Neuronal stem cell (in vitro differentiated cells): ENCODE measurements at regions not wholly inside any gene's neighbourhood (a gene's known extent, or its start where the extent isn't known, plus 50 kb on each side); places are given as distances from the start of the nearest gene placed in this dataset.

Experiments
- DNase-seq: peaks from one replicate; pipeline ENCODE4 v3.0.0-alpha.2; 2013; ENCODE audit warnings: low spot score
- H2AFZ ChIP-seq: one replicate; pipeline ENCODE4 v1.6.1; 2013; ENCODE audit warnings: mild to moderate bottlenecking, low read length, inconsistent platforms
- H2AK5ac ChIP-seq: 2 replicates; pipeline ENCODE4 v1.6.1; 2013; ENCODE audit warnings: low read depth, mild to moderate bottlenecking, inconsistent platforms, low read length, moderate library complexity, mixed read lengths
- H2BK120ac ChIP-seq: 2 replicates; pipeline ENCODE4 v1.6.1; 2013; ENCODE audit warnings: low read depth, mild to moderate bottlenecking, inconsistent platforms, low read length, moderate library complexity, mixed read lengths
- H2BK12ac ChIP-seq: one replicate; pipeline ENCODE4 v1.6.1; 2013; ENCODE audit warnings: low read length, inconsistent platforms
- H2BK15ac ChIP-seq: 2 replicates; pipeline ENCODE4 v1.6.1; 2013; ENCODE audit warnings: mild to moderate bottlenecking, low read length, inconsistent platforms, mixed read lengths
- H2BK5ac ChIP-seq: one replicate; pipeline ENCODE4 v1.6.1; 2013; ENCODE audit warnings: inconsistent platforms, mild to moderate bottlenecking, low read length, moderate library complexity
- H3K14ac ChIP-seq: one replicate; pipeline ENCODE4 v1.6.1; 2013; ENCODE audit warnings: low read length, inconsistent platforms
- H3K18ac ChIP-seq: 2 replicates; pipeline ENCODE4 v1.6.1; 2013; ENCODE audit warnings: low read length, inconsistent platforms
- H3K23ac ChIP-seq: 2 replicates; pipeline ENCODE4 v1.6.1; 2013; ENCODE audit warnings: low read depth, mild to moderate bottlenecking, mixed read lengths, low read length, inconsistent platforms; ENCODE audit not compliant: poor library complexity
- H3K27ac ChIP-seq: replicated peaks from 3 replicates; pipeline ENCODE4 v1.5.1; 2013; ENCODE audit warnings: low read length, inconsistent platforms
- H3K27me3 ChIP-seq, 3 experiments: 2 replicates each; pipeline ENCODE4 v1.6.1; 2013; ENCODE audit warnings: low read length in 3 of 3, mild to moderate bottlenecking in 2 of 3, inconsistent platforms in 1 of 3, low read depth in 1 of 3, mixed read lengths in 1 of 3, moderate library complexity in 1 of 3; ENCODE audit not compliant: control insufficient read depth in 3 of 3, insufficient read depth in 3 of 3
- H3K36me3 ChIP-seq, 2 donors: replicated peaks in 1 of 2; 2 replicates each; pipeline ENCODE4 v1.6.1; 2013; ENCODE audit warnings: low read length in 2 of 2; ENCODE audit not compliant: control insufficient read depth in 2 of 2, insufficient read depth in 2 of 2
- H3K4ac ChIP-seq: 2 replicates; pipeline ENCODE4 v1.6.1; 2013; ENCODE audit warnings: inconsistent platforms, mild to moderate bottlenecking, low read length, moderate library complexity
- H3K4me1 ChIP-seq, 2 donors: 1 replicate in 1 of 2; 2 replicates in 1 of 2; pipeline ENCODE4 v1.6.1; 2013; ENCODE audit warnings: low read length in 2 of 2, low read depth in 1 of 2; ENCODE audit not compliant: control insufficient read depth in 2 of 2, insufficient read depth in 1 of 2
- H3K4me2 ChIP-seq: one replicate; pipeline ENCODE4 v1.6.1; 2013; ENCODE audit warnings: mild to moderate bottlenecking, low read length, inconsistent platforms; ENCODE audit not compliant: insufficient read depth, poor library complexity, severe bottlenecking
- H3K4me3 ChIP-seq, 2 donors: 2 replicates each; pipeline ENCODE4 v1.5.1; 2013; ENCODE audit warnings: low read length in 2 of 2, mild to moderate bottlenecking in 2 of 2, inconsistent platforms in 1 of 2, moderate library complexity in 1 of 2
- H3K79me1 ChIP-seq: one replicate; pipeline ENCODE4 v1.6.1; 2013; ENCODE audit warnings: low read depth, mild to moderate bottlenecking, inconsistent platforms, low read length, moderate library complexity
- H3K9ac ChIP-seq: one replicate; pipeline ENCODE4 v1.6.1; 2013; ENCODE audit warnings: mild to moderate bottlenecking, low read depth, low read length, inconsistent platforms; ENCODE audit not compliant: poor library complexity
- H3K9me3 ChIP-seq, 2 donors: replicated peaks in 1 of 2; 2 replicates each; pipeline versions ENCODE3 to v1.6.1; 2013; ENCODE audit warnings: low read length in 2 of 2, mild to moderate bottlenecking in 2 of 2, inconsistent platforms in 1 of 2, low read depth in 1 of 2, mixed read lengths in 1 of 2, moderate library complexity in 1 of 2; ENCODE audit not compliant: control insufficient read depth in 2 of 2, insufficient read depth in 1 of 2
- H4K8ac ChIP-seq: one replicate; pipeline ENCODE4 v1.6.1; 2013; ENCODE audit warnings: low read depth, mild to moderate bottlenecking, inconsistent platforms, low read length, moderate library complexity
- H4K91ac ChIP-seq: one replicate; pipeline ENCODE4 v1.6.1; 2013; ENCODE audit warnings: low read length, low read depth, mild to moderate bottlenecking, inconsistent platforms; ENCODE audit not compliant: poor library complexity
- WGBS, 2 donors: extraction: QIAGEN DNeasy Blood & Tissue Kit; methylation state at CpG; one replicate each; pipeline ENCODE4 v1.1.7; 2013; ENCODE audit warnings: missing lambda C conversion rate in 2 of 2, mixed read lengths in 1 of 2; ENCODE audit not compliant: insufficient read length in 2 of 2, insufficient replicate concordance in 1 of 2; ENCODE audit errors: extremely low coverage in 2 of 2; 5-methylcytosine and 5-hydroxymethylcytosine counted together

GRCh38 chr4:19727141-19727540 lies 524.6 kb upstream of the SLIT2 start:
- Histone ChIP-seq H4K91ac (no peak overlapping the region), H2BK120ac (no peak overlapping the region), H3K14ac (no peak overlapping the region), H3K23ac (no peak overlapping the region), H2BK5ac (no peak overlapping the region), H2BK15ac (no peak overlapping the region), H3K27me3 (no peaks in the 10 kb centered on the region), H2AK5ac (no peak overlapping the region), H3K18ac (no peak overlapping the region), H3K36me3 (no peaks in the 10 kb centered on the region), H3K79me1 (no peaks in the 10 kb centered on the region), H3K27ac (no peak overlapping the region), H2BK12ac (no peak overlapping the region), H2AFZ (no peak overlapping the region), H3K9me3 (no peaks in the 10 kb centered on the region), H4K8ac (no peak overlapping the region), H3K4me3 (no peak overlapping the region), H3K4me2 (no peak overlapping the region), H3K4ac (no peak overlapping the region), H3K4me1 (peaks cover 0 to 6% of the 10 kb centered on the region in 2 donors), H3K9ac (no peak overlapping the region)
- DNase-seq, result no peak
- WGBS, 2 donors, result no CpG with 5 or more reads among the region's 8 CpGs

GRCh38 chr4:19725130-19725529 lies 526.6 kb upstream of the SLIT2 start:
- H3K27me3 ChIP-seq, result no peaks in the 10 kb centered on the region
- H4K91ac ChIP-seq, result no peak overlapping the region
- no peak overlapping the region for H2BK120ac ChIP-seq
- no peak overlapping the region for H2BK12ac ChIP-seq
- H3K23ac ChIP-seq, result no peak overlapping the region
- H3K14ac ChIP-seq, result no peak overlapping the region
- no peak overlapping the region for H3K9ac ChIP-seq
- no peak for DNase-seq
- WGBS, 2 donors, result no CpG with 5 or more reads among the region's 3 CpGs
- H3K18ac ChIP-seq, result no peak overlapping the region
- H3K9me3 ChIP-seq, result no peaks in the 10 kb centered on the region
- H4K8ac ChIP-seq, result no peak overlapping the region
- no peak overlapping the region for H3K4me3 ChIP-seq
- H2BK15ac ChIP-seq, result no peak overlapping the region
- no peak overlapping the region for H2AK5ac ChIP-seq
- no peak overlapping the region for H3K4me2 ChIP-seq
- no peak overlapping the region for H3K27ac ChIP-seq
- H3K36me3 ChIP-seq, result no peaks in the 10 kb centered on the region
- no peak overlapping the region for H2BK5ac ChIP-seq
- peaks cover 0 to 4% of the 10 kb centered on the region in 2 donors for H3K4me1 ChIP-seq
- H3K79me1 ChIP-seq, result no peaks in the 10 kb centered on the region
- no peak overlapping the region for H3K4ac ChIP-seq
- no peak overlapping the region for H2AFZ ChIP-seq

- H3K27me3 ChIP-seq, result no peaks in the 10 kb centered on the region
- H2AK5ac ChIP-seq, result no peak overlapping the region
- H3K18ac ChIP-seq, result no peak overlapping the region
- no peak overlapping the region for H4K8ac ChIP-seq
- no peaks in the 10 kb centered on the region for H3K36me3 ChIP-seq
- no peak overlapping the region for H3K9ac ChIP-seq
- H3K4me2 ChIP-seq, result no peak overlapping the region
- H4K91ac ChIP-seq, result no peak overlapping the region
- H3K27ac ChIP-seq, result no peak overlapping the region
- H3K9me3 ChIP-seq, result no peaks in the 10 kb centered on the region
- WGBS, 2 donors, result no CpG with 5 or more reads among the region's 1 CpG
- no peak overlapping the region for H2BK5ac ChIP-seq
- no peak overlapping the region for H2BK12ac ChIP-seq
- H3K23ac ChIP-seq, result no peak overlapping the region
- H2BK120ac ChIP-seq, result no peak overlapping the region
- H2AFZ ChIP-seq, result no peak overlapping the region
- DNase-seq, result no peak
- H3K4me3 ChIP-seq, result no peak overlapping the region
- no peak overlapping the region for H2BK15ac ChIP-seq
- H3K4ac ChIP-seq, result no peak overlapping the region
- no peak overlapping the region for H3K14ac ChIP-seq
- H3K4me1 ChIP-seq, result no peaks in the 10 kb centered on the region
- no peaks in the 10 kb centered on the region for H3K79me1 ChIP-seq
These were observed 529.3 kb upstream of the SLIT2 start for GRCh38 chr4:19722404-19722803.

GRCh38 chr4:19721587-19721986 lies 530.1 kb upstream of the SLIT2 start:
- Histone ChIP-seq H4K91ac (no peak overlapping the region), H3K27me3 (no peaks in the 10 kb centered on the region), H2AK5ac (no peak overlapping the region), H3K9me3 (no peaks in the 10 kb centered on the region), H3K4me3 (no peak overlapping the region), H3K79me1 (no peaks in the 10 kb centered on the region), H3K27ac (no peak overlapping the region), H2BK12ac (no peak overlapping the region), H3K4ac (no peak overlapping the region), H3K18ac (no peak overlapping the region), H2BK15ac (no peak overlapping the region), H3K23ac (no peak overlapping the region), H3K9ac (no peak overlapping the region), H3K4me1 (no peaks in the 10 kb centered on the region), H4K8ac (no peak overlapping the region), H2BK120ac (no peak overlapping the region), H3K14ac (no peak overlapping the region), H3K36me3 (no peaks in the 10 kb centered on the region), H3K4me2 (no peak overlapping the region), H2AFZ (peak overlapping the region; percentile 61), H2BK5ac (no peak overlapping the region)
- DNase-seq, result no peak
